Activated CD8-positive, alpha-beta T cell treated with anti-CD3 and anti-CD28 coated beads, Interleukin-2, amount 10 ng/mL, durations not matched to agents 7 days and 5 days (primary cell): ENCODE measurements at regions not wholly inside any gene's neighbourhood (a gene's known extent, or its start where the extent isn't known, plus 50 kb on each side); places are given as distances from the start of the nearest gene placed in this dataset.
"Not testable (repeated sequence)": the region's sequence is repeated elsewhere in the genome, so short reads cannot be mapped to it uniquely, and the experiment has no call there.

Source experiments
- ATAC-seq: fragments of 150-1000 bp; cut with Tn5 transposase; one replicate; pipeline ENCODE4 v1.10.0; 2021; ENCODE audit warnings: moderate library complexity
- CTCF ChIA-PET: fragments of 350-600 bp; sonication (Branson Sonifier 250); formaldehyde crosslinking; loops from one replicate; lab custom pipeline; 2021; ENCODE audit warnings: antibody characterized with exemption; lab: Charles Lee
- POLR2A ChIA-PET: fragments of 350-600 bp; sonication (Branson Sonifier 250); formaldehyde crosslinking; loops from one replicate; lab custom pipeline; 2021; ENCODE audit warnings: antibody characterized with exemption; lab: Charles Lee
- DNase-seq: peaks from one replicate; pipeline ENCODE4 v3.0.0-alpha.2; 2020
- H3K27ac Mint-ChIP-seq: one replicate; pipeline ENCODE4 v1.8.0; 2021; ENCODE audit warnings: mild to moderate bottlenecking, mixed read lengths
- H3K27me3 Mint-ChIP-seq: one replicate; pipeline ENCODE4 v1.8.0; 2021; ENCODE audit warnings: low read depth, mixed read lengths
- H3K36me3 Mint-ChIP-seq: one replicate; pipeline ENCODE4 v1.8.0; 2021; ENCODE audit warnings: low read depth, mixed read lengths
- H3K4me1 Mint-ChIP-seq: one replicate; pipeline ENCODE4 v1.8.0; 2021; ENCODE audit warnings: low read depth, mixed read lengths
- H3K4me3 Mint-ChIP-seq: one replicate; pipeline ENCODE4 v1.8.0; 2021; ENCODE audit warnings: mild to moderate bottlenecking, mixed read lengths
- H3K9me3 Mint-ChIP-seq: one replicate; pipeline ENCODE4 v1.8.0; 2022; ENCODE audit warnings: mixed read lengths; ENCODE audit not compliant: insufficient read depth

DNA sequence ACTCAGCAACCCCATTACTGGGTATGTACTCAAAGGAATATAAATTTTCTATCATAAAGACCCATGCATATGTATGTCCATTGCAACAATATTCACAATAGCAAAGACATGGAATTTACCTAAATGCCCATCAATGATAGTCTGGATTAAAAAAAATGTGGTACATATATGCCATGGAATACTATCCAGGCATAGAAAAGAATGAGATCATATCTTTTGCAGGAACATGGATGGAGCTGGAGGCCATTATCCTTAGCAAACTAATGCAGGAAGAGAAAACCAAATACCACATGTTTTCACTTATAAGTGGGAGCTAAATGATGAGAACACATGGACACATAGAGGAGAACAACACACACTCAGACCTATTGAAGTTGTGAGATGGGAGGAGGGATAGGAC lies 1789.7 kb downstream of the SLITRK5 start:
- POLR2A ChIA-PET, H3K4me3 Mint-ChIP-seq, CTCF ChIA-PET, ATAC-seq, H3K27ac Mint-ChIP-seq, H3K36me3 Mint-ChIP-seq, H3K27me3 Mint-ChIP-seq, H3K9me3 Mint-ChIP-seq, DNase-seq, H3K4me1 Mint-ChIP-seq: not testable (repeated sequence)

DNA sequence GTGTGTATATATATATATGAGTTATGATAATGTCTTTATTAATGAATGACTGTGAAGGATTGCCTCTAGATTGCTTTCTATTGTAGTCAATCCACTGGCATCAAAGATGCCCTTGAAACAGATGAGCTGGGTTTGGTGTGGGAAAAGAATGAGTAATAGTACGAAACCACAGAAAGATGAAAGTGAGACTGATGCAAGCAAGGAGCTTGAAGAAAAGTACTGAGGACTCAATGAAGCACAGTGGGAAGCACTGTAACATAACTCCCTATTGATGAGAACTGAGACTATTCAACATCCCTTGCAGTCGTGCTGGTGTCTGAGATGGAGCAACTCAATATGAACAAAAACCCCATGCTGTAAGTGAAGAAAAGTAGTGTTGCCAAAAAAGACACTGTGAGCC lies 1794.2 kb downstream of the SLITRK5 start:
- H3K4me1 Mint-ChIP-seq, result no peaks in the 10 kb centered on the region
- H3K27me3 Mint-ChIP-seq, result no peaks in the 10 kb centered on the region
- peaks cover 8% of the 10 kb centered on the region for H3K9me3 Mint-ChIP-seq
- DNase-seq (no peak), ATAC-seq (no peak)
- ChIA-PET POLR2A (no interaction called here), CTCF (no interaction called here)
- no peak overlapping the region for H3K4me3 Mint-ChIP-seq
- no peak overlapping the region for H3K27ac Mint-ChIP-seq
- H3K36me3 Mint-ChIP-seq, result no peaks in the 10 kb centered on the region

DNA sequence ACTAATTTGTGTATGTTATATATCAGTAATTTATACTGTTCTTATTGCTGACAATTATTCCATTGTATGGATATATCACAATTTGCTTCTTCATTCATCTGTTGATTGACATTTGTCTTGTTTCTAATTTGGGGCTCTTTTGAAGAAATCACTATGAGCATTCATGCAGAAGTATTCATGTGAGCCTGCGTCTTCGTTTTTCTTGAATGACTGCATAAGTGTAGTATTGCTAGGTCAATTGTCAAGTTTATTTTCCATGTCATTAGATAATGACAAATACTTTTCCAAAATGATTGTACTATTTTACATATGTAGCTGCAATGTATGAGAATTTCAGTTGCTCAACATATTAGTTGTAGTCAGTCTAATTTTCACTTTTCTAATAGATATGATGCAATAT lies 1796.9 kb downstream of the SLITRK5 start:
- CTCF ChIA-PET, result no interaction called here
- no peak for ATAC-seq
- H3K4me1 Mint-ChIP-seq, result no peaks in the 10 kb centered on the region
- no peak overlapping the region for H3K27ac Mint-ChIP-seq
- H3K27me3 Mint-ChIP-seq, result no peaks in the 10 kb centered on the region
- H3K36me3 Mint-ChIP-seq, result no peaks in the 10 kb centered on the region
- no peak for DNase-seq
- H3K4me3 Mint-ChIP-seq, result no peak overlapping the region
- POLR2A ChIA-PET, result no interaction called here
- H3K9me3 Mint-ChIP-seq, result peaks cover 16% of the 10 kb centered on the region

DNA sequence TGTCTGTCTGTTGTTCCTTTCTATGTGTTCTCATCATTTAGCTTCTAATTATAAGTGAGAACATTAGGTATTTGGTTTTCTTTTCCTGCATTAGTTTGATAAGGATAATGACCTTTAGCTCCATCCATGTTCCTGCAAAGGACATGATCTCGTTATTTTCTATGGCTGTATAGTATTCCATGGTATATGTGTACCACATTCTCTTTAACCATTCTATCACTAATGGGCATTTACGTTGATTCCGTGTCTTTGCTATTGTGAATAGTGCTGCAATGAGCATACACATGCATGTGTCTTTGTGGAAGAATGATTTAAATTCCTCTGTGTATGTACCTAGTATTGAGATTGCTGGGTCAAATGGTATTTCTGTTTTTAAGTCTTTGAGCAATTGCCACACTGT lies 1799.7 kb downstream of the SLITRK5 start:
- CTCF ChIA-PET, result no interaction called here
- Mint-ChIP-seq H3K9me3 (peaks cover 40% of the 10 kb centered on the region), H3K4me3 (no peak overlapping the region), H3K36me3 (no peaks in the 10 kb centered on the region), H3K4me1 (no peaks in the 10 kb centered on the region), H3K27me3 (no peaks in the 10 kb centered on the region), H3K27ac (no peak overlapping the region)
- POLR2A ChIA-PET, result no interaction called here
- DNase-seq (no peak), ATAC-seq (no peak)

DNA sequence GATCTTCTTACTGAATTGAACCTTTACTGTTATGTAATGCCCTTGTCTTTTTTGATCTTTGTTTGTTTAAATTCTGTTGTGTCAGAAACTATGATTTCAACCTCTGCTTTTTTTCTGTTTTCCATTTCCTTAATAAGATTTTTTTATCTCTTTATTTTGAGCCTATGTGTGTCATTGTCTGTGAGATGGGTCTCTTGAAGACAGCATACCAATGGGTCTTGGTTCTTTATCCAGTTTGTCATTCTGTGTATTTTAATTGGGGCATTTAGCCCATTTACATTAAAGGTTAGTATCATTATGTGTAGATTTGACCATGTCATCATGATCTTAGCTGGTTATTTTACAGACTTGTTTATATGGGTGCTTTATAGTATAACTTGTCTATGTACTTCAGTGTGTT lies 1803.3 kb downstream of the SLITRK5 start:
- peaks cover 45% of the 10 kb centered on the region for H3K9me3 Mint-ChIP-seq
- H3K27ac Mint-ChIP-seq, result no peak overlapping the region
- no peaks in the 10 kb centered on the region for H3K36me3 Mint-ChIP-seq
- no peak overlapping the region for H3K4me3 Mint-ChIP-seq
- ChIA-PET CTCF (no interaction called here), POLR2A (no interaction called here)
- ATAC-seq (no peak), DNase-seq (no peak)
- no peaks in the 10 kb centered on the region for H3K27me3 Mint-ChIP-seq
- H3K4me1 Mint-ChIP-seq, result no peaks in the 10 kb centered on the region

DNA sequence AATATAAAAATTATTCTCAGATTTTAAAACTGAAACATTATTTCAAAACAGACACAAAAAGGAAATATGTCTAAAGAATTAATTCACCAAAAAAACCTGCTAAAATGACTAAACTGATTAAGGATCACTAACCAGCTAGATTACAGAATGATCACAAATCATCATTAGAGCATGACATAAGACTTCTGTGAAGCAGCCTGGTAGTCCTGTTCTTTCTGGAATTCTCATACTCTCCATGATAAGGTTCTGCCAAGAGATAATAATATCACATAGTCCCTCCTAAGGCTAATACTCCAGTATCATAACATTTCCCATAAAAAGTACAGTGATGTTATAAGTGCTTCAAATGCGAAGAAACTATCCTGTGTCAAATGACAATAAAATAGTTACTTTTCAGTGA lies 1814.9 kb downstream of the SLITRK5 start:
- DNase-seq (no peak), ATAC-seq (no peak)
- H3K9me3 Mint-ChIP-seq, result peaks cover 4% of the 10 kb centered on the region
- no peak overlapping the region for H3K4me3 Mint-ChIP-seq
- H3K27me3 Mint-ChIP-seq, result no peaks in the 10 kb centered on the region
- no peak overlapping the region for H3K27ac Mint-ChIP-seq
- ChIA-PET CTCF (no interaction called here), POLR2A (no interaction called here)
- no peaks in the 10 kb centered on the region for H3K4me1 Mint-ChIP-seq
- H3K36me3 Mint-ChIP-seq, result no peaks in the 10 kb centered on the region

DNA sequence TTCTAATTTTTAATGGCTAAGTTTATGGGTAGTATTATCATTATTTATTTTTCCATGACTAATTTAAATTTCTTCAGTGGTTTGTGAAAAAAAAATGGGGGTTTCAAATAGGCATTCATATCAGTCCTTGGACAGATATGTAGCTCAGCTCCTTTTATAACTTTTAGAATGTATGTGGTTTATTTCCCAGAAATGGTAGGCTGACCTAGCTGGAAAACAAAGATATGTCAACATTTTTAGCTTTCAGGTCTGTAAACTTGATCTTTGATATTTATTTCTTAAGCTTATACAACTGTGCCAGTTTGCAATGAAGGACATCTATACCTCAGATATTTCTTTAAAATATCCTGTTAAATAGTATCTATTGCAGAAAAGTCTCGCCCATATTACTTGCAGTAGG lies 1815.5 kb downstream of the SLITRK5 start:
- Mint-ChIP-seq H3K27me3 (no peaks in the 10 kb centered on the region), H3K4me3 (no peak overlapping the region), H3K4me1 (no peaks in the 10 kb centered on the region), H3K36me3 (no peaks in the 10 kb centered on the region), H3K27ac (no peak overlapping the region), H3K9me3 (peaks cover 6% of the 10 kb centered on the region)
- ChIA-PET CTCF (no interaction called here), POLR2A (no interaction called here)
- ATAC-seq (no peak), DNase-seq (no peak)

DNA sequence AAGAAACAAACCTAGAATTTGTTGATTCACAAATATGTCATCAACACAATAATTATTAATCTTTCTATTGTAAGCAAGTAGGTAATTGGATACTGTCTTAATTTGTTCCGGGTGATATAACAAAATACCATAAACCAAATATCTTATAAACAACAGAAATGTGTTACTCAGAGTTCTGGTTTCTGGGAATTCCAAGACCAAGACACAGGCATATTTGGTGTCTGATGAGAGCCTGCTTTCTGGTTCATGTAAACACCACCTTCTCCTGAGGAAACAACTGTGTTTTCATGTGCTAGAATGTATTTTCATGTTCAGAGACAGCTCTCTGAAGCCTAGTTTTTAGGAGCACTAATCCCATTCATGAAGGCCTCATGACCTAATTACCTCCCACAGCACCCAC lies 1819.5 kb downstream of the SLITRK5 start:
- DNase-seq, result no peak
- Mint-ChIP-seq H3K36me3 (no peaks in the 10 kb centered on the region), H3K27ac (no peak overlapping the region), H3K4me1 (no peaks in the 10 kb centered on the region), H3K4me3 (no peak overlapping the region), H3K9me3 (peaks cover 4% of the 10 kb centered on the region), H3K27me3 (no peaks in the 10 kb centered on the region)
- CTCF ChIA-PET, result no interaction called here
- POLR2A ChIA-PET, result no interaction called here
- ATAC-seq, result no peak

DNA sequence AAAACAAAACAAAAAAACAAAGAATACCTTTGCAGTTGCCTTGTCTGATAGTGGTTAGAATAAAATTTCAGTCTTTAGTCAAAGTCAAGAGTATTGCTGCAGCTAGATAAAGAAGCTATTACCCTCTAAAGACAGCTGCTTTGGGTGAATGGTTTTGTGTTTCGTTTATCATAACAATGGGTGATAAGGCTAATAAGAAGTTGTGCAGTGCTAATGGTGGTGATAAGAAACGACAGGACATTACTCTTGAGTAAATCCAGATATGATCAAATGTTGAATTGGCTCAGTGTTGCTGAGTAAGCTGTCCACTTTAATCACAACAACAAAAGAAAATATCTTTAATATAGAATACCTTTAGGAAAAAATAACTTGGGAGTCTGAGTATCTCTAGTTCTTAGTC lies 1825.3 kb downstream of the SLITRK5 start:
- CTCF ChIA-PET, result no interaction called here
- no peaks in the 10 kb centered on the region for H3K4me1 Mint-ChIP-seq
- no peak overlapping the region for H3K4me3 Mint-ChIP-seq
- H3K27me3 Mint-ChIP-seq, result no peaks in the 10 kb centered on the region
- no peaks in the 10 kb centered on the region for H3K36me3 Mint-ChIP-seq
- no peak for DNase-seq
- POLR2A ChIA-PET, result no interaction called here
- no peak overlapping the region for H3K27ac Mint-ChIP-seq
- peaks cover 4% of the 10 kb centered on the region for H3K9me3 Mint-ChIP-seq
- no peak for ATAC-seq

DNA sequence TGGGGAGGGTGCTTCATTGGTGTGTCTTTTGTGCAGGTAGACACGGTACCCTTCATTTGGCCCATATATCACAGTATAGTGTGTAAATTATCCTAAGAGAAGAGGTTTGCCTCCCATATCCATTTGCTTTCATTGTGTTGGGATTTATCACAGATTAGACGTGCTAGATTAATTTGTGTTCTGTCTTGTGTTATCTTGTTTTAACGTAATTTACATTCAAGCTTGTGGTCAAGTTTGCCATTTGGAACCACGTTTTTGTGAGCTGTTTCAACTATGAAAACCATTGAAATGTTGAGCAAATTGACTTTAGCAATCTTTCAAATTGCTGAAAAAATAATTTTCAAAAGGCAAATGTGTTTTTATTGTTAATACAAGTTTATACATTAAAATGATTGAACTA lies 1826.5 kb downstream of the SLITRK5 start:
- H3K27me3 Mint-ChIP-seq, result no peaks in the 10 kb centered on the region
- no peaks in the 10 kb centered on the region for H3K9me3 Mint-ChIP-seq
- ChIA-PET POLR2A (no interaction called here), CTCF (no interaction called here)
- DNase-seq, result no peak
- H3K4me3 Mint-ChIP-seq, result no peak overlapping the region
- H3K4me1 Mint-ChIP-seq, result no peaks in the 10 kb centered on the region
- H3K27ac Mint-ChIP-seq, result no peak overlapping the region
- no peaks in the 10 kb centered on the region for H3K36me3 Mint-ChIP-seq
- no peak for ATAC-seq

DNA sequence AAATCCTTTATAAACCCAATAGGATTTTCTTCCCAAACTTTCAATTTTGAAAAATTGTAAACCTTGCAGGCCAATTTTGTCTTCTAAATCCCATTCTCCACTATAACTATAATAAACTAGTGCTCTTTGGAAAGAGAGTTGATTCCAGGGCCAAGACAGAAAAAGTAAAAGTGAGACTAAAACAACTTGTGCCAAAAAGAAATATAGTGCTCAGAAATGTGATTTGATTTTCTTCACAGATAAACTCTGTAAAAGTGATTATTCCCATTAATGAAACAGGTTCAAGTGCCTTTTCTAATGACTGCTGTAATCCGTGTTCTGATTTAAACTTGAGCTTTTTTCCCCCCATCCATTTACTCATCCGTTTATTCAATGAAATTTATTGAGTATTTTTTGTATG lies 1831.1 kb downstream of the SLITRK5 start:
- Mint-ChIP-seq H3K36me3 (no peaks in the 10 kb centered on the region), H3K27ac (no peak overlapping the region), H3K4me3 (no peak overlapping the region), H3K9me3 (no peaks in the 10 kb centered on the region), H3K4me1 (no peaks in the 10 kb centered on the region), H3K27me3 (no peaks in the 10 kb centered on the region)
- ATAC-seq, result no peak
- DNase-seq, result no peak
- ChIA-PET CTCF (no interaction called here), POLR2A (no interaction called here)

DNA sequence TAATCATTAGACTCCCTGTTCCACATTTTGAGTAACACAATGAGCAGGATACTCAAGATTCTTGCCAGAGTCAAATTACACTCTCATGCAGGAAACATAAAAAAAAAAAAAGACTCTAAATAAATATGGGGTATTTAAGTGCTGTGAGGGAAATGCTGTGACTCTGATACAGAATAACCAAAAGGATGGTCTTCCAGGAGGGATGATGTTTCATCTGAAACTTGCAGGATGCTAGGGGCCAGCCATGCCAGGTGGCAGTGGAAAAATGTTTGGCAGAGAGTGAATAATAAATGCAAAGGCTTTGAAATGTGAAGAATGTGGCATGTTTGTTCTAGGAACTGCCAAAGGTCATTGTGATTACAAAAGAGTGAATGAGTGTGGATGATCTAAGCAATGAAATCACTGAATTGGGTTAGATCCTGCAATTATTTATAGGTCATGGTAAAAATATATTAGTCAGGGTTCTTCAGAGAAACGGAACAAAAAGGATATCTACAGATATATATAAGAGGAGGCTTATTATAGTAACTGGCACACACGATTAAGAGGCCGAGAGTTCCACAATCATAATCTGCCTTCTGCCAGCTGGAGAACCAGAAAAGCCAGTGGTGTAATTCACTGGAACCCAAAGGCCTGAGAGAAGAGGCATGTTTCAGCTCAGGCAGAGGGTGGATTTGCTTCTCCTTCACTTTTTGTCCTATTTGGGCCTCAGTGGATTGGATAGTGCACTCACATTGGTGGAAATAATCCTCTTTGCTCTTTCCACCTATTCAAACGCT lies 1832.8 kb upstream of the MIR17HG start:
- no peak overlapping the region for H3K27ac Mint-ChIP-seq
- ATAC-seq, result no peak
- H3K36me3 Mint-ChIP-seq, result no peaks in the 10 kb centered on the region
- no peaks in the 10 kb centered on the region for H3K4me1 Mint-ChIP-seq
- CTCF ChIA-PET, result no interaction called here
- H3K9me3 Mint-ChIP-seq, result peaks cover 27% of the 10 kb centered on the region
- DNase-seq, result no peak
- POLR2A ChIA-PET, result no interaction called here
- no peaks in the 10 kb centered on the region for H3K27me3 Mint-ChIP-seq
- H3K4me3 Mint-ChIP-seq, result no peak overlapping the region

DNA sequence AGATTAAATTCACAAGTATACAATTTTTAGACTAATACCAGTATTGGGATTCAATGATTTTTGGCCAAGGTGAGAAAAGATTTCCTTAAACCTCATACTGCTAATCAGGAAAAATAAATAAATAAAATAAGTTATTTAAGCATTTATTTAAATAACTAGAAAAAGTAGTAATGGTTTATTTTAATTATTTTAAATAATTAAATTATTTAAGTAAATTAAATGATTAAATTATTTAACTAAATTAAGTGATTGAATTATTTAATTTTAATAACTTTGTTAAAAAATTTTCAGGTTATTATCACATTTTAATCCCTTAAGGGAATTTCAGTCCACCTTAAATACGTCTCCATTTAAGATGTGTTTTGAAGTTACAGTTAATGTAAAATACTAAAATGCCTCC lies 1831.5 kb upstream of the MIR17HG start:
- no peak overlapping the region for H3K4me3 Mint-ChIP-seq
- peaks cover 20% of the 10 kb centered on the region for H3K9me3 Mint-ChIP-seq
- H3K27me3 Mint-ChIP-seq, result no peaks in the 10 kb centered on the region
- no peaks in the 10 kb centered on the region for H3K36me3 Mint-ChIP-seq
- H3K4me1 Mint-ChIP-seq, result no peaks in the 10 kb centered on the region
- POLR2A ChIA-PET, result no interaction called here
- DNase-seq (no peak), ATAC-seq (no peak)
- CTCF ChIA-PET, result no interaction called here
- no peak overlapping the region for H3K27ac Mint-ChIP-seq
